ENCODE measurements at regions not wholly inside any gene's neighbourhood (a gene's known extent, or its start where the extent isn't known, plus 50 kb on each side); places are given as distances from the start of the nearest gene placed in this dataset.

- no peak for TF ChIP-seq CTCF (conservative IDR thresholded peaks at IDR 0.05)
- no peak overlapping the region for H3K27ac ChIP-seq
Observed at GRCh38 chr5:56306433-56307150, 73.5 kb upstream of the ANKRD55 start.

- H3K27ac ChIP-seq: no peak overlapping the region
- TF ChIP-seq CTCF (conservative IDR thresholded peaks at IDR 0.05): no peak
Observed at GRCh38 chr5:56305001-56305950, 72.1 kb upstream of the ANKRD55 start.

- no peak overlapping the region for H3K27ac ChIP-seq
Observed at GRCh38 chr5:56303511-56303910, 70.4 kb upstream of the ANKRD55 start.

GRCh38 chr5:56302027-56302426 is 68.9 kb upstream of the ANKRD55 start:
- no peak for TF ChIP-seq CTCF (conservative IDR thresholded peaks at IDR 0.05)
- H3K27ac ChIP-seq: no peak overlapping the region

More at GRCh38 chr5:56303511-56303910, 70.4 kb upstream of the ANKRD55 start:
- TF ChIP-seq CTCF (conservative IDR thresholded peaks at IDR 0.05): no peak

GRCh38 chr5:56301069-56301468 is 67.9 kb upstream of the ANKRD55 start:
- no peak overlapping the region for H3K27ac ChIP-seq
- no peak for TF ChIP-seq CTCF (conservative IDR thresholded peaks at IDR 0.05)

- TF ChIP-seq CTCF (conservative IDR thresholded peaks at IDR 0.05): no peak
- no peak overlapping the region for H3K27ac ChIP-seq
Observed at GRCh38 chr5:56299212-56299611, 66.1 kb upstream of the ANKRD55 start.

GRCh38 chr5:56298336-56299090 is 65.4 kb upstream of the ANKRD55 start:
- H3K27ac ChIP-seq: no peak overlapping the region
- TF ChIP-seq CTCF (conservative IDR thresholded peaks at IDR 0.05): no peak
